ENCODE measurements at regions not wholly inside any gene's neighbourhood (a gene's known extent, or its start where the extent isn't known, plus 50 kb on each side); places are given as distances from the start of the nearest gene placed in this dataset.

DNA sequence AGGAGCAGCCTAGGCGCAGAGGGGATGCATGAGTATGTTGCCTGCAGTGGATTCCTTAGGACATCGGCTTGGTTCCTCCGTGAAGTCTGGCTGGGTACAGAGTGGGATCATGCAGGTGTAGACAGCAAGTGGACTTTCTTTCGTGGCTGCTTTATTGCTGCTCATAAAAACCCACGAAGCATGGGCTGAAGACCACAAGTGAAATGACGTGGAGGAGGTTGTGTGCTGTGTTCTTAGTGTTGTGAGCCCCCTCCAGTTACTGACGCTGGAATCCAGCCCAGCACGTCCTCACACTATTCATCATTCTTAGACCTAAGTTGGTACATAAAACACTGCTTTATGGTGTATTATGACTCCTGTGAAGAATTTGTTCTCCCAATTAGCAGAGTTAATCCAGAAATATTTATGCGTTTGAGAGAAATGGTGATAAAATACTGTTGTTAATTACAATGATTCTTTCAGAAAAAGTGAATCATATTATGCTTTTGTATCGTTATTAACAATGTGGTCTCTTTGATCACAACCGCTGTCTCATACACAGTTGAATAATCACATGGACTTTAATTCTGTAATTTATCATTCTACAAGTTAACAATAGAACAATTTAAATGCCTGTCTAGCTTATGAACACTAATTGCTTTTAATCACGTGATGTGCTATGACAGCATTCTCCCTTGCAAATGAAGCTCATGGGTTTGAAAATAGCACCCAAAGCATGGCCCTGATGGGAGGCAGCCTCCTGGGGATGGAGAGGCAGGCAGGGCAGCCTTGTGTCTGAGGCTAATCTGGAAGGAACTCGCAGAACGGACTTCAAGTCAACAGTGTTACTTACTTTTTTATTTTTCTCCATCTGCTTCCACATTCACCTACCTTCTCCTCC lies 233.9 kb upstream of the SYNDIG1 start (continued):
- no peak for TF ChIP-seq CTCF (IDR thresholded peaks at IDR 0.05; ENCODE audit: low read depth, low read length, missing input control)
- no peak for TF ChIP-seq JUND (IDR thresholded peaks at IDR 0.05)
- no peak for TF ChIP-seq TAF1 (conservative IDR thresholded peaks at IDR 0.05)
- TF ChIP-seq RXRA (IDR thresholded peaks at IDR 0.05) = no peak
- TF ChIP-seq NR2F2 (IDR thresholded peaks at IDR 0.05) = no peak
- no peak for TF ChIP-seq RAD21 (IDR thresholded peaks at IDR 0.05)

GRCh38 chr20:24227600-24227999 lies 239.0 kb upstream of the GGTLC1 start:
- 23% methylated on average over 3 of the region's 3 CpGs for WGBS

More at GRCh38 chr20:24227600-24227999, 239.0 kb upstream of the GGTLC1 start:
- Histone ChIP-seq H3K9me3 (ENCODE audit: control insufficient read depth in 4 of 4, low read length in 3 of 4) (no peaks in the 10 kb centered on the region), H3K4me3 (ENCODE audit: low read depth in 1 of 3, low read length in 3 of 3) (no peak overlapping the region), H3K9ac (ENCODE audit: low read depth in 1 of 2, low read length in 2 of 2) (no peak overlapping the region), H3K27ac (ENCODE audit: low read depth in 1 of 2, low read length in 2 of 2) (no peak overlapping the region), H3K4me1 (ENCODE audit: control insufficient read depth in 4 of 4, insufficient read depth in 4 of 4, low read length in 3 of 4) (peaks cover 1 to 15% (median 8%) of the 10 kb centered on the region in 4 donors), H3K36me3 (ENCODE audit: control insufficient read depth in 4 of 4, insufficient read depth in 3 of 4, low read depth in 1 of 4, low read length in 3 of 4) (no peaks in the 10 kb centered on the region), H3K27me3 (ENCODE audit: control insufficient read depth in 4 of 4, insufficient read depth in 4 of 4, low read length in 3 of 4) (no peaks in the 10 kb centered on the region)
- no peak for DNase-seq (ENCODE audit: low spot score)
- peak; percentile 44 for TF ChIP-seq YY1 (IDR thresholded peaks at IDR 0.05)
- peak; percentile 56 for TF ChIP-seq FOXA2 (IDR thresholded peaks at IDR 0.05)
- peak; percentile 49 for TF ChIP-seq ATF3 (IDR thresholded peaks at IDR 0.05)
- TF ChIP-seq RXRA (IDR thresholded peaks at IDR 0.05) = peak in 1 of 2 donors; percentile 63
- TF ChIP-seq NR2F2 (IDR thresholded peaks at IDR 0.05) = no peak
- TF ChIP-seq CTCF (IDR thresholded peaks at IDR 0.05; ENCODE audit: low read depth, low read length, missing input control) = no peak
- TF ChIP-seq FOXA1 (IDR thresholded peaks at IDR 0.05) = no peak
- peak; percentile 64 for TF ChIP-seq ZBTB33 (IDR thresholded peaks at IDR 0.05)
- TF ChIP-seq HNF4G (IDR thresholded peaks at IDR 0.05) = peak; percentile 41
- peak; percentile 76 to 81 for TF ChIP-seq HNF4A (conservative IDR thresholded peaks at IDR 0.05)
- peak in 1 of 2 donors; percentile 59 for TF ChIP-seq JUND (IDR thresholded peaks at IDR 0.05)
- TF ChIP-seq, protein P1, sequence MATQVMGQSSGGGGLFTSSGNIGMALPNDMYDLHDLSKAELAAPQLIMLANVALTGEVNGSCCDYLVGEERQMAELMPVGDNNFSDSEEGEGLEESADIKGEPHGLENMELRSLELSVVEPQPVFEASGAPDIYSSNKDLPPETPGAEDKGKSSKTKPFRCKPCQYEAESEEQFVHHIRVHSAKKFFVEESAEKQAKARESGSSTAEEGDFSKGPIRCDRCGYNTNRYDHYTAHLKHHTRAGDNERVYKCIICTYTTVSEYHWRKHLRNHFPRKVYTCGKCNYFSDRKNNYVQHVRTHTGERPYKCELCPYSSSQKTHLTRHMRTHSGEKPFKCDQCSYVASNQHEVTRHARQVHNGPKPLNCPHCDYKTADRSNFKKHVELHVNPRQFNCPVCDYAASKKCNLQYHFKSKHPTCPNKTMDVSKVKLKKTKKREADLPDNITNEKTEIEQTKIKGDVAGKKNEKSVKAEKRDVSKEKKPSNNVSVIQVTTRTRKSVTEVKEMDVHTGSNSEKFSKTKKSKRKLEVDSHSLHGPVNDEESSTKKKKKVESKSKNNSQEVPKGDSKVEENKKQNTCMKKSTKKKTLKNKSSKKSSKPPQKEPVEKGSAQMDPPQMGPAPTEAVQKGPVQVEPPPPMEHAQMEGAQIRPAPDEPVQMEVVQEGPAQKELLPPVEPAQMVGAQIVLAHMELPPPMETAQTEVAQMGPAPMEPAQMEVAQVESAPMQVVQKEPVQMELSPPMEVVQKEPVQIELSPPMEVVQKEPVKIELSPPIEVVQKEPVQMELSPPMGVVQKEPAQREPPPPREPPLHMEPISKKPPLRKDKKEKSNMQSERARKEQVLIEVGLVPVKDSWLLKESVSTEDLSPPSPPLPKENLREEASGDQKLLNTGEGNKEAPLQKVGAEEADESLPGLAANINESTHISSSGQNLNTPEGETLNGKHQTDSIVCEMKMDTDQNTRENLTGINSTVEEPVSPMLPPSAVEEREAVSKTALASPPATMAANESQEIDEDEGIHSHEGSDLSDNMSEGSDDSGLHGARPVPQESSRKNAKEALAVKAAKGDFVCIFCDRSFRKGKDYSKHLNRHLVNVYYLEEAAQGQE (IDR thresholded peaks at IDR 0.05) = no peak
- TF ChIP-seq EGR1 (IDR thresholded peaks at IDR 0.05; ENCODE audit: low read depth in 2 of 2) = no peak
- peak in 1 of 2 donors; percentile 8 for TF ChIP-seq RAD21 (IDR thresholded peaks at IDR 0.05)
- no peak for TF ChIP-seq TAF1 (conservative IDR thresholded peaks at IDR 0.05)
- TF ChIP-seq, protein P2, sequence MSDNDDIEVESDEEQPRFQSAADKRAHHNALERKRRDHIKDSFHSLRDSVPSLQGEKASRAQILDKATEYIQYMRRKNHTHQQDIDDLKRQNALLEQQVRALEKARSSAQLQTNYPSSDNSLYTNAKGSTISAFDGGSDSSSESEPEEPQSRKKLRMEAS (IDR thresholded peaks at IDR 0.05) = peak; percentile 24
- TF ChIP-seq SP1 (IDR thresholded peaks at IDR 0.05) = peak; percentile 23
- TF ChIP-seq GABPA (IDR thresholded peaks at IDR 0.05 in 1 of 2, conservative IDR thresholded peaks at IDR 0.05 in 1 of 2) = no peak
